ENCODE measurements at regions not wholly inside any gene's neighbourhood (a gene's known extent, or its start where the extent isn't known, plus 50 kb on each side); places are given as distances from the start of the nearest gene placed in this dataset.

DNA sequence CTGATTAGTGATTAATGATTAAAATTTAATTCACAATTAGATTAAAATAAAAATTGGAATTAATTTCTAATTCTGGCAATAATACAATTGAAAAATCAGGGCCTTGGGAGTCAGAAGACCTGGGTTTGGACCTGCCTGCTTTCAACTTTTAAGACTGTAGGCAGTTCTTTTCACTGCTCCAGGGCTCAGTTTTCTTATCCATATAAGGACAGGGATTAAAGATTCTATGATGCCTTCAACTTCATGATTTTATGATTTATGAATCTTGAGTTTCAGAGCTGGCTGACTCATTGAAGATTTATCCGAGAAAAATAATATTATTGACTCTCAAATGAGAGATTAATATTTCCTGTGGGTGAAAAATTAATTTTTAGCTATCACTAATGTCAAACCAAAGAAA is 208.6 kb upstream of the ANKH start:
- H3K9ac ChIP-seq (replicated peaks; ENCODE audit: extremely low read depth, insufficient read depth, low read length), result no peak overlapping the region
- ChIA-PET CTCF (interaction anchor here (2.4 kb wide), 1 partner anchor 26 kb away, joined by 9 read pairs; no protein-coding TSS in a partner anchor), POLR2A (no interaction called here)
- no peak overlapping the region for H3K4me3 ChIP-seq (replicated peaks in 1 of 3; ENCODE audit: insufficient read depth in 1 of 3, low read depth in 1 of 3, low read length in 3 of 3)
- H2AFZ ChIP-seq (ENCODE audit: low read depth, low read length), result no peak overlapping the region
- H4K20me1 ChIP-seq (replicated peaks; ENCODE audit: control insufficient read depth, extremely low read depth, insufficient read depth, low read length), result no peaks in the 10 kb centered on the region
- no TSS peak for BruUV-seq (replicated peaks)
- no peak overlapping the region for H3K27ac ChIP-seq (ENCODE audit: insufficient read depth, low read depth, low read length)
- no peak for TF ChIP-seq FOS (IDR thresholded peaks at IDR 0.05; ENCODE audit: borderline replicate concordance, insufficient read depth, low read length)
- H3K36me3 ChIP-seq (ENCODE audit: control insufficient read depth in 2 of 2, extremely low read depth in 1 of 2, insufficient read depth in 2 of 2, low read length in 2 of 2), result no peaks in the 10 kb centered on the region
- no peaks in the 10 kb centered on the region for H3K9me1 ChIP-seq (replicated peaks; ENCODE audit: control insufficient read depth, extremely low read depth, insufficient read depth, low read length)
- no peak for FAIRE-seq
- H3K4me1 ChIP-seq (ENCODE audit: control insufficient read depth, extremely low read depth, insufficient read depth, low read length), result no peaks in the 10 kb centered on the region
- dilution Hi-C loops (cut with MboI; ENCODE audit: extremely low pct_ligation_motif_present, low sequenced_read_pairs), result no loop called here
- H3K27me3 ChIP-seq (ENCODE audit: control insufficient read depth in 2 of 2, insufficient read depth in 2 of 2, low read length in 2 of 2), result no peaks in the 10 kb centered on the region
- intact Hi-C loops (cut with micrococcal nuclease), result no loop called here
- no peak overlapping the region for H3K4me2 ChIP-seq (ENCODE audit: insufficient read depth, low read length)
- no peak for DNase-seq (ENCODE audit: low read depth, low spot score)
- H3K9me3 ChIP-seq (replicated peaks; ENCODE audit: control insufficient read depth, insufficient read depth, low read length), result no peaks in the 10 kb centered on the region
- H3K79me2 ChIP-seq (ENCODE audit: control insufficient read depth, insufficient read depth, low read length), result no peaks in the 10 kb centered on the region

DNA sequence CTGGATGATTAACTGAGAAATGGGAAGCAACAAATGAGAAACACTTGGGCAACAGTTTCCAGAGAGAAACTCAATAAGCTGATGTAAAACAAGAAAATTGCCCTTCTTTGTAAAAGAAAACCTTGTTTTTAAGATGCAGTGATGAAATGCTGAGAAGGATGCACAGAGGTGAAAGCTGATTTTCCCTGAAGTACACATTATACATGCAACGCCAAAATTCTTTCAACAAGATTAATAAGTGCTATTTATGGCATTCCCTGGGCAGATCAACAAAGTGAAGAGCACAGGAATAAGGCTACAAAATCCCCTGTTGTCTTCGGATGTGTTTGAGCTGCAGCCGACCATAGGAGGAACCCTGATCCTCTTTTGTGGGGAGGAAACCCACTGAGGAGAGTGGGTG is 208.0 kb upstream of the ANKH start:
- intact Hi-C loops (cut with micrococcal nuclease), result no loop called here

More for the DNA sequence above, 208.0 kb upstream of the ANKH start:
- dilution Hi-C loops (cut with MboI; ENCODE audit: extremely low pct_ligation_motif_present, low sequenced_read_pairs), result no loop called here
- Histone ChIP-seq H4K20me1 (replicated peaks; ENCODE audit: control insufficient read depth, extremely low read depth, insufficient read depth, low read length) (no peaks in the 10 kb centered on the region), H2AFZ (ENCODE audit: low read depth, low read length) (no peak overlapping the region), H3K27ac (ENCODE audit: insufficient read depth, low read depth, low read length) (no peak overlapping the region), H3K27me3 (ENCODE audit: control insufficient read depth in 2 of 2, insufficient read depth in 2 of 2, low read length in 2 of 2) (no peaks in the 10 kb centered on the region), H3K4me2 (ENCODE audit: insufficient read depth, low read length) (no peak overlapping the region), H3K4me3 (replicated peaks in 1 of 3; ENCODE audit: insufficient read depth in 1 of 3, low read depth in 1 of 3, low read length in 3 of 3) (no peak overlapping the region), H3K9ac (replicated peaks; ENCODE audit: extremely low read depth, insufficient read depth, low read length) (no peak overlapping the region), H3K9me1 (replicated peaks; ENCODE audit: control insufficient read depth, extremely low read depth, insufficient read depth, low read length) (no peaks in the 10 kb centered on the region), H3K36me3 (ENCODE audit: control insufficient read depth in 2 of 2, extremely low read depth in 1 of 2, insufficient read depth in 2 of 2, low read length in 2 of 2) (no peaks in the 10 kb centered on the region), H3K79me2 (ENCODE audit: control insufficient read depth, insufficient read depth, low read length) (no peaks in the 10 kb centered on the region), H3K9me3 (replicated peaks; ENCODE audit: control insufficient read depth, insufficient read depth, low read length) (no peaks in the 10 kb centered on the region), H3K4me1 (ENCODE audit: control insufficient read depth, extremely low read depth, insufficient read depth, low read length) (no peaks in the 10 kb centered on the region)
- no peak for TF ChIP-seq JUN (IDR thresholded peaks at IDR 0.05; ENCODE audit: borderline replicate concordance, insufficient read depth, insufficient read length, low read depth)
- FAIRE-seq (no peak), DNase-seq (ENCODE audit: low read depth, low spot score) (no peak)
- CTCF ChIA-PET, result interaction anchor here (2.4 kb wide), 1 partner anchor 26 kb away, joined by 9 read pairs; no protein-coding TSS in a partner anchor
- no TSS peak for BruUV-seq (replicated peaks)
- POLR2A ChIA-PET, result no interaction called here

Data from endothelial cell of umbilical vein (primary cell).